Fibroblast of the aortic adventitia (primary cell): ENCODE measurements at regions not wholly inside any gene's neighbourhood (a gene's known extent, or its start where the extent isn't known, plus 50 kb on each side); places are given as distances from the start of the nearest gene placed in this dataset.

Experiments used
- DNase-seq: peaks from one replicate; pipeline ENCODE4 v3.0.0-alpha.2; 2010; ENCODE audit warnings: low read depth
- H3K4me3 ChIP-seq: 2 replicates; pipeline ENCODE4 v1.5.1; 2011; ENCODE audit warnings: low read depth, mild to moderate bottlenecking, control low read depth, low read length, moderate library complexity
- TF ChIP-seq, protein P1 (sequence below): IDR thresholded peaks from 2 replicates; pipeline ENCODE4 v1.5.1; 2011; ENCODE audit warnings: mild to moderate bottlenecking, low read length, control low read depth, inconsistent platforms; ENCODE audit not compliant: insufficient read depth

DNA sequence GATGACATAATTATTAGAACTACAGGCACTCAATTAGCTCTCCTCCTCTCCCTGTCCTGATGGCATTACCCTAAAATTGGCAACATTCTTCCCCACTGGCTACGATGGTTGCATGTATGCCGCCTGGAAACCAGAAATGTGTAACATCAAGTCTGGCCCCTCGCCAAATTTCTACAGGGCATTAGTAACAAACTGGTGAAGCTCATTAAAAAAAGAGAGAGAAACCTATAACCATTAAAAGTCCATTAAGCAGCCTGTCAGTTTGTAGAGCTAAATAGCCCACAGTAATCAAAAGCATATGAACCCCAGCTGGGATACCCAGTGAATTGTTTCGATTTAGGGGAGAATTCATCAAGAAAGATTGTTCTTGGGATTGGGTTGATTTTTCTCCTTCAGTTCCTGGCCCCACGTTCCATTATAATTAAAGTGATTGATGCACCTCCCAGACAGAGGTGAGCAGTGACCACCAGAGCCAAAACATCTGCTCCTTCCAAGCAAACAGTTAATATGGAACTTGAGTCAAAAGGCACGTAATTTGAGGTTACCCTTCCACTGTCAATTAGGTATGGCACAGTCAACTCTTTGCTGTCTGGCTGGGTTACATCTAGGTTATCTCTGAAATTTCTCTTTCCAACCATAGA lies 208.6 kb downstream of the C1D start:
- DNase-seq, result no peak

DNA sequence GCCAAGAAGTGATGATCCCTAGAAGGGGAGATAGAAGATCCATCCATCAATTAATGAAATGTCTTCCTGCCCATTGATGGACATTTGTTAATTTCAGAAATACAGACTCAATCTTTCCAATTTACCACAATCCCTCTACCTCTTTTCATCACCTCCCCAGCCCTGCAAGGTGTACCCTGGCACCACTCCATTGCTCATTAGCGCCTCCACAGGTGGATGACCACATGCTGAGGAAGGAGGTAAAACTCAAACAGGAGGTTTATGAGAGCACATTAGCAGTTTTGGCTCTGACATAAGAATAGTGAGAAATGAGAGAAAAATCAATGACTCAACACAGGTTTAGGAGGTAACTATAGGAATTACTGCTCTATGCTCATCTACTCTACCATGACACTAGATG lies 208.0 kb downstream of the C1D start:
- TF ChIP-seq, protein P1, sequence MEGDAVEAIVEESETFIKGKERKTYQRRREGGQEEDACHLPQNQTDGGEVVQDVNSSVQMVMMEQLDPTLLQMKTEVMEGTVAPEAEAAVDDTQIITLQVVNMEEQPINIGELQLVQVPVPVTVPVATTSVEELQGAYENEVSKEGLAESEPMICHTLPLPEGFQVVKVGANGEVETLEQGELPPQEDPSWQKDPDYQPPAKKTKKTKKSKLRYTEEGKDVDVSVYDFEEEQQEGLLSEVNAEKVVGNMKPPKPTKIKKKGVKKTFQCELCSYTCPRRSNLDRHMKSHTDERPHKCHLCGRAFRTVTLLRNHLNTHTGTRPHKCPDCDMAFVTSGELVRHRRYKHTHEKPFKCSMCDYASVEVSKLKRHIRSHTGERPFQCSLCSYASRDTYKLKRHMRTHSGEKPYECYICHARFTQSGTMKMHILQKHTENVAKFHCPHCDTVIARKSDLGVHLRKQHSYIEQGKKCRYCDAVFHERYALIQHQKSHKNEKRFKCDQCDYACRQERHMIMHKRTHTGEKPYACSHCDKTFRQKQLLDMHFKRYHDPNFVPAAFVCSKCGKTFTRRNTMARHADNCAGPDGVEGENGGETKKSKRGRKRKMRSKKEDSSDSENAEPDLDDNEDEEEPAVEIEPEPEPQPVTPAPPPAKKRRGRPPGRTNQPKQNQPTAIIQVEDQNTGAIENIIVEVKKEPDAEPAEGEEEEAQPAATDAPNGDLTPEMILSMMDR, result no peak
- no peak overlapping the region for H3K4me3 ChIP-seq
- DNase-seq, result no peak

More for the DNA sequence above, 208.6 kb downstream of the C1D start:
- TF ChIP-seq, protein P1, result no peak
- no peak overlapping the region for H3K4me3 ChIP-seq

DNA sequence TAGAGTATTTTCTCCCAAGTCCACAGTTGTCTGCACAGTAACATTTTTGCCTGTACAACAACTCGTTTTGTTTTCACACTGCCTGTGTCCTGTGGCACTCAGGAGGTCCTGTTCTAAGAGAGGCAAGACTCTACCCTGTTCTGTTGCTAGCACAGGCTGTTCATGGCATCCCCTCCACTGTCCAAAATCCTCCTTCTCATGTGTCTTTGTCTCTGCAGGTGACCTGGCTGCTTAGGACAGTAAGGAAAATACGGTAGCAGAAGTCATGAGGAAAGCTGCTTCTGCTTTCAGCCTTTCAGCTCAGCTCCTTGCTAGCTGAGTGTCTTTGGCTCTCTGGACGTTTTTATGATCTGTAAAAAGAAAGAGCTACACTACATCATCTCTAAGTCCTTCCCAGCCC lies 205.9 kb downstream of the C1D start:
- TF ChIP-seq, protein P1, result no peak
- no peak for DNase-seq
- H3K4me3 ChIP-seq, result no peak overlapping the region

DNA sequence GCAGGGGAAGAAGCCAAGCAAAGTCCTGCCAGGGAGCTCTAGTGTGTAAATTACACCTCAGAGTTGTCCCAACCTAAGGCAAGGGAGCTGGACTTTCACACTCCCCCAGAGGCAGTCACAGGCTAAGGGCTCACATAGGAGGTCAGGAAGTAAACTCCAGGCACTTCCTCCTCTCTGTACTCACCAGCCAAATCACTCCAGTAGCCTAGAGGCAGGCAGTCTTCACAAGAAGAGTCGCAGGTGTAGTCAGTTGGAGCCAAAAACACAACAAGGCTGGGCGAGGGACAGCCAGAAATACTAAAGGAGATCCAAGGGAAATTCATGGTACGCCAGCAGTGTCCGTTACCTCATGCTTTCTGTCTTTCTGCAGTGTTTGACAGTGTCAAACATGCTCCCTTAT lies 205.0 kb downstream of the C1D start:
- DNase-seq, result no peak
- TF ChIP-seq, protein P1, result no peak
- H3K4me3 ChIP-seq, result no peak overlapping the region

DNA sequence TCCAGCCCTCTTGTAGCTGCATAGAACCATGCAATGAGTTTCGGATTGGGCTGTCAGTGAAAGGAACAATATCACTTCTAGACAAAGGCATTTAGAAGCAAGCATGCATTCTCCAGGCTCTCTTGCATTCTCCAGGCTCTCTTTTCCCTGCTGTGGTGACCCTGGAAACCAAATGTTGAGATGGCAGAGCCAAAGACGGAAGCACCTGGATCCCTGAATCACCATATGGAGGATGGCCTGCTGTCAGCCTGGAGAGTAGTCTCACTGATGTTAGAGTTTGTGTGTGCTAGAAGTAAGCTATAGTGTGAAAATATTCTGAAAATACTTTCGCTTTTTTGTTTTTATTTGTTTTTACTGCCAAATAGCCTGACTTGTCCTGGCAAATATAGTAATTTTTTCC lies 203.9 kb downstream of the C1D start:
- TF ChIP-seq, protein P1, result no peak
- H3K4me3 ChIP-seq, result no peak overlapping the region
- no peak for DNase-seq

DNA sequence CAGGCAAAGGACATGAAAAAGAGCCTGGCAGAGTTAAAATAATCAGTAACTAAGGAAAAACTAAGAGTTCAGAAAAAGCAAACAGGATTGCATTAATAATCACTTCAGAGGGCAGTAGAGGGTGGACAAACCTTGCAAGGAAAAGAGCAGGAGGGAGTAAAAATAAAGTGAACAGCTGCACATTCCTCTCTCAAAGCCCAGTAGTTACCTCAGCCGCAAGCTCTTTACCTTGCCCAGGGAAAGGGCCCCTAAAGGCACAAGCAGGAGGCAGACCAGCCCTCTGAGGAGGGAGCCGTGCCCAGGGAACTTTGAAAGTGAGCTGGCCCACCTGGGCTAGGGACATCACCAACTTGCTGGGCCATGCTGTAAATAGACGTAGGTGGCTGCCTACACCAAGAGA lies 196.9 kb downstream of the C1D start:
- DNase-seq, result no peak
- H3K4me3 ChIP-seq, result no peak overlapping the region
- TF ChIP-seq, protein P1, result no peak

DNA sequence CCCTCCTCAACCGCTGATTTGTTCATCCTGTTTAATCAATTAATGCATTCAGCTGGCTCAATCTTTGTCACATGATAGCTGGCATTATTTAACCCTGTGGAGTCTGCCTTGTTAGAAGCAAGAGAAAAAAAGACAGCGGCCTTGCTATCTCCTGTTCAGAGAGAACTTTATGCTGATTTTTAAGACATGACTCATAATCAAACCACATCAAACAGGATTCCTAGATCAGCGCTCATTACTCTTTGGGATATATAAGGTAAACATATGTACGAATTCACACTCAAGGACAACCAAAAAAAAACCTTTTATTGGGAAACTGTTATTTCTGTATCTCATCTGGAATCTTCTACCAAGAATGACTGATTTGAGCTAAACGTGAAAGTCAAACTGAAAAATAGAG lies 195.1 kb downstream of the C1D start:
- H3K4me3 ChIP-seq, result no peak overlapping the region
- TF ChIP-seq, protein P1, result no peak
- DNase-seq, result peak; percentile 37
